AG04450 (cell line): ENCODE measurements at regions not wholly inside any gene's neighbourhood (a gene's known extent, or its start where the extent isn't known, plus 50 kb on each side); places are given as distances from the start of the nearest gene placed in this dataset.

ENCODE experiments used
- CTCF ChIA-PET: fragments of 300-600, 350-600 bp; formaldehyde crosslinking; extraction: SDS; loops from one replicate; lab custom pipeline; 2022; ENCODE audit warnings: antibody characterized with exemption, inconsistent platforms; lab: Charles Lee
- POLR2A ChIA-PET: fragments of 350-600 bp; formaldehyde crosslinking; extraction: SDS; loops from one replicate; lab custom pipeline; 2021; ENCODE audit warnings: antibody characterized with exemption, inconsistent platforms; lab: Yijun Ruan, JAX
- DNase-seq: peaks from one replicate; pipeline ENCODE4 v3.0.0-alpha.2; 2011; ENCODE audit warnings: low read depth, low spot score
- H3K27ac ChIP-seq: one replicate; pipeline ENCODE4 v1.5.1; 2012; ENCODE audit warnings: low read depth, low read length, control low read depth
- H3K27me3 ChIP-seq: one replicate; pipeline ENCODE4 v1.6.0; 2012; ENCODE audit warnings: low read length; ENCODE audit not compliant: control insufficient read depth, insufficient read depth
- H3K4me3 ChIP-seq: 2 replicates; pipeline ENCODE4 v1.5.1; 2011; ENCODE audit warnings: mild to moderate bottlenecking, low read depth, low read length, control low read depth
- H3K9me3 ChIP-seq: 2 replicates; pipeline ENCODE4 v1.5.1; 2012; ENCODE audit warnings: low read length; ENCODE audit not compliant: control insufficient read depth, insufficient read depth
- TF ChIP-seq, protein P1 (sequence below): IDR thresholded peaks from 2 replicates; pipeline ENCODE4 v1.5.1; 2011; ENCODE audit warnings: low read depth, low read length, control low read depth, inconsistent platforms

DNA sequence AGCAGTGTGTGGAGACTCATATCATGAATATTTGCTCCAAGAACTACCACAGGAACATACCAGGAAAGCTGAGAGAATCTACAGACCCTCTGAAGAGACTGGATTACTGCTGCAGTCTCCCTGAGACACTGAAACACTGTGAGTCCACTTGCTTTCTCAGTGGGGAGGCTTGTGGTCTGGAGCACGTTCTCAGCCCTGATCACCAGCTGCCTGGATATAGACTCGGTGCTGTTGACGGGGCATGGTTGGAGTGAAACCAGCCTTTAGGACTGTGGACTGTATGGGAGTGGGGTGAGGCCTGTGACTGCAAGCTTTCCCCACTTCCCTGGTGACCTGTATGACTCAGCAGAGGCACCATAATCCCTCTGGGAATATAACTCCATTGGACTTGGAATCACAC, 525.8 kb upstream of the FBXO33 start:
- Histone ChIP-seq H3K4me3 (no peak overlapping the region), H3K9me3 (peaks cover 14% of the 10 kb centered on the region; the same call in 1 of the 2 replicates), H3K27me3 (no peaks in the 10 kb centered on the region), H3K27ac (no peak overlapping the region)
- TF ChIP-seq, protein P1, sequence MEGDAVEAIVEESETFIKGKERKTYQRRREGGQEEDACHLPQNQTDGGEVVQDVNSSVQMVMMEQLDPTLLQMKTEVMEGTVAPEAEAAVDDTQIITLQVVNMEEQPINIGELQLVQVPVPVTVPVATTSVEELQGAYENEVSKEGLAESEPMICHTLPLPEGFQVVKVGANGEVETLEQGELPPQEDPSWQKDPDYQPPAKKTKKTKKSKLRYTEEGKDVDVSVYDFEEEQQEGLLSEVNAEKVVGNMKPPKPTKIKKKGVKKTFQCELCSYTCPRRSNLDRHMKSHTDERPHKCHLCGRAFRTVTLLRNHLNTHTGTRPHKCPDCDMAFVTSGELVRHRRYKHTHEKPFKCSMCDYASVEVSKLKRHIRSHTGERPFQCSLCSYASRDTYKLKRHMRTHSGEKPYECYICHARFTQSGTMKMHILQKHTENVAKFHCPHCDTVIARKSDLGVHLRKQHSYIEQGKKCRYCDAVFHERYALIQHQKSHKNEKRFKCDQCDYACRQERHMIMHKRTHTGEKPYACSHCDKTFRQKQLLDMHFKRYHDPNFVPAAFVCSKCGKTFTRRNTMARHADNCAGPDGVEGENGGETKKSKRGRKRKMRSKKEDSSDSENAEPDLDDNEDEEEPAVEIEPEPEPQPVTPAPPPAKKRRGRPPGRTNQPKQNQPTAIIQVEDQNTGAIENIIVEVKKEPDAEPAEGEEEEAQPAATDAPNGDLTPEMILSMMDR = no peak
- POLR2A ChIA-PET = no interaction called here
- DNase-seq = no peak
- CTCF ChIA-PET = no interaction called here

DNA sequence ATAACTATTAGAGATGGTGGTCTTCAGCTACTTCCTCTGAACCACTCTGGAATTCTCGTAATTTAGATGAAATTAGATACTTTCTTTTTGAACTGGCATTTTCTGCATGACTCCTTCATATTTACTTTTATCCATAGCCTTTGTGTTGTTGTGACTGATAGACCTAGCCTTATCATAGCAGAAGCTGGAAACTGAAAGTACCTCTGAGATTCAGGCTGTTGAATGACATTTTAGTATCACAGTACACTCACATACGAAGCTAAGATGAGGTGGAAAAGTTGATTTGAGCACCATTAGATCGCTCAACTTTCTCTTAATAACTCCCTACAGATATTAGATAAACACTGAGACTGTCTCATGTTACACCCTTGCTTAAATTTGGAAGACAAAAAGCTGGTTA, 525.1 kb upstream of the FBXO33 start:
- no peak overlapping the region for H3K27ac ChIP-seq
- POLR2A ChIA-PET = no interaction called here
- no peaks in the 10 kb centered on the region for H3K27me3 ChIP-seq
- H3K4me3 ChIP-seq = no peak overlapping the region
- CTCF ChIA-PET = no interaction called here
- no peak for DNase-seq
- peaks cover 14% of the 10 kb centered on the region; the same call in 1 of the 2 replicates for H3K9me3 ChIP-seq
- TF ChIP-seq, protein P1 = no peak

DNA sequence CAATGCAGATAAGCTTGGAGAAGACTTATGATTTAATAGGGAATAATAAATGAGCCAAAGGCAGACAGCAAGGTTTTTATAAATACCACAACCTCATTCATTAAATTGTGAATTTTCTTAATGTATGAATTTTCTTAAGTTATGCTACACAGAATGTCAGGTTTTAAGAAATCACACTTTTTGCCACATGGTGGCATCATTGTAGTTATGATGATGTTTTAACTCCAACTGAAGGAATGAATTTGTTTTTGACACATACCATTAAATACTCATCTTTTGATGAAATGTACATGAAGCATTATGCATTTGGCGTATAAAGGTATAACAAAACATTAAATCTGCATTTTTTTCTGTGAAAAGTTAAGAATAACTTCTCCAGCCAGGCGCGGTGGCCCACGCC, 524.1 kb upstream of the FBXO33 start:
- ChIA-PET CTCF (no interaction called here), POLR2A (no interaction called here)
- Histone ChIP-seq H3K27me3 (no peaks in the 10 kb centered on the region), H3K27ac (no peak overlapping the region), H3K9me3 (peaks cover 14% of the 10 kb centered on the region; the same call in 1 of the 2 replicates), H3K4me3 (no peak overlapping the region)
- TF ChIP-seq, protein P1 = no peak
- no peak for DNase-seq

DNA sequence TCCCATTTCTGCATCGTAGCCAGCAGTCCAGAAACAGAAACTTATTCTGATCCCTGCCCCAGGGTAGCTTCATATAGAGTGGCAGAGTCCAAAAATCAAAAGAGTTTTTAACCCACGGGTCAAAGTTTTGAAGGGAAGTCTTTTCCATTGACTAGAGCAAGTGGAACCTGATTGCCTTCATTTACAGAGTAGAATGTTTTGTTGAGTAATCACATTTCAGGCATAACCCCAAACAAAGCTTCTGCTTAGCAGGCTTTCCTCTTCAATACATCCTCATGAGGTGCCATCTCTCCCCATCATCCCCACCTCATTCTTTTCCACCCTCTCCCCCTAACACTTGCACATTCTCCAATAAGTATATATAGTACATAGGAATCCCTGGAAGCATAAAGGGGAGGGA, 516.0 kb upstream of the FBXO33 start:
- peaks cover 4% of the 10 kb centered on the region; the same call in 1 of the 2 replicates for H3K9me3 ChIP-seq
- TF ChIP-seq, protein P1 = no peak
- H3K27me3 ChIP-seq = no peaks in the 10 kb centered on the region
- ChIA-PET CTCF (no interaction called here), POLR2A (no interaction called here)
- no peak overlapping the region for H3K4me3 ChIP-seq
- DNase-seq = no peak
- H3K27ac ChIP-seq = no peak overlapping the region

DNA sequence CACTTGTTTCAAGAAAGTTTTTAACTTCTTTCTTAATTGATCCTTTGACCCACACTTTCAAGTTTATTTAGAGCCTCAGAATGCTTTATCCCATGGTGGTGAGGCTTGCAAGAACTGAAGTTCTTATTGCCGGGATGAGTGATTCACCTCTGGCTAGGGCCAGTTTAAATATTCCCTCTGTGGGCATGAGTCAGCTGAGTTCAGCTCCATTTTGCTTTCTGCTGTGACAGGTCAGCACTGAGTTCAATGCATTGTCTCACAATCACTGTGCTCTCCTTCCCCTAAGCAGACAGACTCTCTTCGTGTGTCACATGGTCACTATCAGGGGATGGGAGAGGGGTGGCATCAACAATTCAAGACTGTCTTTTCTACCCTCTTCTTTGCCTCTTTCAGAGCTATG, 514.6 kb upstream of the FBXO33 start:
- Histone ChIP-seq H3K9me3 (peaks cover 4% of the 10 kb centered on the region; the same call in 1 of the 2 replicates), H3K4me3 (no peak overlapping the region), H3K27me3 (no peaks in the 10 kb centered on the region), H3K27ac (no peak overlapping the region)
- CTCF ChIA-PET = no interaction called here
- no peak for DNase-seq
- TF ChIP-seq, protein P1 = no peak
- POLR2A ChIA-PET = no interaction called here
